ENCODE measurements at regions not wholly inside any gene's neighbourhood (a gene's known extent, or its start where the extent isn't known, plus 50 kb on each side); places are given as distances from the start of the nearest gene placed in this dataset.

- H3K36me3 ChIP-seq (ENCODE audit: insufficient read depth, low read length), result no peaks in the 10 kb centered on the region
- H3K9ac ChIP-seq (ENCODE audit: low read depth, low read length, poor library complexity, severe bottlenecking), result no peak overlapping the region
- H3K9me3 ChIP-seq (ENCODE audit: insufficient read depth, low read depth, low read length), result no peaks in the 10 kb centered on the region
- no peaks in the 10 kb centered on the region for H4K20me1 ChIP-seq (ENCODE audit: insufficient read depth, low read length, poor library complexity, severe bottlenecking)
- no peaks in the 10 kb centered on the region for H3K9me2 ChIP-seq (replicated peaks; ENCODE audit: low read depth, low read length)
- H3K79me2 ChIP-seq (ENCODE audit: insufficient read depth, low read length), result no peaks in the 10 kb centered on the region
- H3F3A ChIP-seq (ENCODE audit: low read depth), result no peaks in the 10 kb centered on the region
- no peak overlapping the region for H2AFZ ChIP-seq (ENCODE audit: low read length)
- TF ChIP-seq EZH2phosphoT487 (IDR thresholded peaks at IDR 0.05; ENCODE audit: borderline replicate concordance), result no peak
- no peak for TF ChIP-seq CTCF (conservative IDR thresholded peaks at IDR 0.05; ENCODE audit: low read length)
- no peak overlapping the region for H3K4me2 ChIP-seq (ENCODE audit: low read depth, low read length, poor library complexity, severe bottlenecking)
- H3K27me3 ChIP-seq (ENCODE audit: insufficient read depth, low read length, poor library complexity, severe bottlenecking), result no peaks in the 10 kb centered on the region
- no peak overlapping the region for H3K4me3 ChIP-seq (ENCODE audit: low read length, poor library complexity, severe bottlenecking)
- no peaks in the 10 kb centered on the region for H3K4me1 ChIP-seq (ENCODE audit: insufficient read depth, low read length, poor library complexity, severe bottlenecking)
Observed at GRCh38 chr16:51773071-51773890, 622.2 kb upstream of the SALL1 start.

GRCh38 chr16:51766739-51767138 is 615.7 kb upstream of the SALL1 start:
- Histone ChIP-seq H3K79me2 (ENCODE audit: insufficient read depth, low read length) (no peaks in the 10 kb centered on the region), H4K20me1 (ENCODE audit: insufficient read depth, low read length, poor library complexity, severe bottlenecking) (no peaks in the 10 kb centered on the region), H3K4me2 (ENCODE audit: low read depth, low read length, poor library complexity, severe bottlenecking) (no peak overlapping the region), H3K27me3 (ENCODE audit: insufficient read depth, low read length, poor library complexity, severe bottlenecking) (no peaks in the 10 kb centered on the region), H3K4me3 (ENCODE audit: low read length, poor library complexity, severe bottlenecking) (no peak overlapping the region), H3K9me3 (ENCODE audit: insufficient read depth, low read depth, low read length) (no peaks in the 10 kb centered on the region), H3K9me2 (replicated peaks; ENCODE audit: low read depth, low read length) (no peaks in the 10 kb centered on the region), H3K36me3 (ENCODE audit: insufficient read depth, low read length) (no peaks in the 10 kb centered on the region), H2AFZ (ENCODE audit: low read length) (no peak overlapping the region), H3K4me1 (ENCODE audit: insufficient read depth, low read length, poor library complexity, severe bottlenecking) (no peaks in the 10 kb centered on the region), H3K9ac (ENCODE audit: low read depth, low read length, poor library complexity, severe bottlenecking) (no peak overlapping the region), H3F3A (ENCODE audit: low read depth) (no peaks in the 10 kb centered on the region)
- TF ChIP-seq CTCF (conservative IDR thresholded peaks at IDR 0.05; ENCODE audit: low read length) (no peak), EZH2phosphoT487 (IDR thresholded peaks at IDR 0.05; ENCODE audit: borderline replicate concordance) (no peak)

- Histone ChIP-seq H3K36me3 (ENCODE audit: insufficient read depth, low read length) (no peaks in the 10 kb centered on the region), H3K4me3 (ENCODE audit: low read length, poor library complexity, severe bottlenecking) (no peak overlapping the region), H3K9me2 (replicated peaks; ENCODE audit: low read depth, low read length) (no peaks in the 10 kb centered on the region), H3K4me2 (ENCODE audit: low read depth, low read length, poor library complexity, severe bottlenecking) (no peak overlapping the region), H2AFZ (ENCODE audit: low read length) (peak overlapping the region; percentile 28; the same call in 1 of the 2 replicates), H3K4me1 (ENCODE audit: insufficient read depth, low read length, poor library complexity, severe bottlenecking) (no peaks in the 10 kb centered on the region), H3K27me3 (ENCODE audit: insufficient read depth, low read length, poor library complexity, severe bottlenecking) (no peaks in the 10 kb centered on the region), H4K20me1 (ENCODE audit: insufficient read depth, low read length, poor library complexity, severe bottlenecking) (no peaks in the 10 kb centered on the region), H3K9me3 (ENCODE audit: insufficient read depth, low read depth, low read length) (no peaks in the 10 kb centered on the region), H3K9ac (ENCODE audit: low read depth, low read length, poor library complexity, severe bottlenecking) (no peak overlapping the region), H3K79me2 (ENCODE audit: insufficient read depth, low read length) (no peaks in the 10 kb centered on the region), H3F3A (ENCODE audit: low read depth) (no peaks in the 10 kb centered on the region)
- TF ChIP-seq EZH2phosphoT487 (IDR thresholded peaks at IDR 0.05; ENCODE audit: borderline replicate concordance) (no peak), CTCF (conservative IDR thresholded peaks at IDR 0.05; ENCODE audit: low read length) (no peak)
Observed at GRCh38 chr16:51763072-51763661, 612.1 kb upstream of the SALL1 start.
